ENCODE measurements at regions not wholly inside any gene's neighbourhood (a gene's known extent, or its start where the extent isn't known, plus 50 kb on each side); places are given as distances from the start of the nearest gene placed in this dataset.

DNA sequence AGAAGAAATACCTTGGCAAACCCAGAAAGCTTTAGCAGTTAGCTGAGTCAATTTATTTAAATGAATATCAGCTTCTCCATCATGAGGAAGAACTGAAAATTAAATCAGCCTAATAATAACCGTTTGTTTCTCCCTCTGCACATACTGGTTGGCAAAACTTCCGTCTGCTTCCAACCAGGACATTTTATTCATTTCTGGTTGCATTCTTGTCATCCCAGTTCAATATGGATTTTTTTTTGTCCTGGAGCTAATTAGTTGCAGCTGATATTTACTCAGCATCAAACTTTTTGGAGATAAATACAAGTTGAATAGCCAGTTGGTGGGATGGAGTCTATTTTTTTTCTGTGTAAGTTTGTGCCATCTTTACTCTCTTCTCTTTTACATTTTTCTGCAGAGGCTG lies 126.5 kb upstream of the GDNF start:
- TF ChIP-seq, protein P1, sequence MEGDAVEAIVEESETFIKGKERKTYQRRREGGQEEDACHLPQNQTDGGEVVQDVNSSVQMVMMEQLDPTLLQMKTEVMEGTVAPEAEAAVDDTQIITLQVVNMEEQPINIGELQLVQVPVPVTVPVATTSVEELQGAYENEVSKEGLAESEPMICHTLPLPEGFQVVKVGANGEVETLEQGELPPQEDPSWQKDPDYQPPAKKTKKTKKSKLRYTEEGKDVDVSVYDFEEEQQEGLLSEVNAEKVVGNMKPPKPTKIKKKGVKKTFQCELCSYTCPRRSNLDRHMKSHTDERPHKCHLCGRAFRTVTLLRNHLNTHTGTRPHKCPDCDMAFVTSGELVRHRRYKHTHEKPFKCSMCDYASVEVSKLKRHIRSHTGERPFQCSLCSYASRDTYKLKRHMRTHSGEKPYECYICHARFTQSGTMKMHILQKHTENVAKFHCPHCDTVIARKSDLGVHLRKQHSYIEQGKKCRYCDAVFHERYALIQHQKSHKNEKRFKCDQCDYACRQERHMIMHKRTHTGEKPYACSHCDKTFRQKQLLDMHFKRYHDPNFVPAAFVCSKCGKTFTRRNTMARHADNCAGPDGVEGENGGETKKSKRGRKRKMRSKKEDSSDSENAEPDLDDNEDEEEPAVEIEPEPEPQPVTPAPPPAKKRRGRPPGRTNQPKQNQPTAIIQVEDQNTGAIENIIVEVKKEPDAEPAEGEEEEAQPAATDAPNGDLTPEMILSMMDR (IDR thresholded peaks at IDR 0.05; ENCODE audit: low read length), result no peak
- TF ChIP-seq EZH2 (IDR thresholded peaks at IDR 0.05; ENCODE audit: borderline replicate concordance, low read length), result no peak
